ENCODE measurements at regions not wholly inside any gene's neighbourhood (a gene's known extent, or its start where the extent isn't known, plus 50 kb on each side); places are given as distances from the start of the nearest gene placed in this dataset.
A peak's percentile ranks its signal among the peaks of the same experiment; 100 is the strongest.

- H3K4me1 ChIP-seq (ENCODE audit: control insufficient read depth, insufficient read depth, low read length): no peaks in the 10 kb centered on the region
- H3K36me3 ChIP-seq (ENCODE audit: control insufficient read depth, insufficient read depth, low read length): no peaks in the 10 kb centered on the region
- H3K9ac ChIP-seq (ENCODE audit: low read length): no peak overlapping the region
- no peaks in the 10 kb centered on the region for H3K27me3 ChIP-seq (ENCODE audit: control insufficient read depth, insufficient read depth, low read length)
- no peak overlapping the region for H3K4me3 ChIP-seq (ENCODE audit: low read length)
- peak overlapping the region; percentile 58 for H3K27ac ChIP-seq (ENCODE audit: low read depth, low read length)
These were observed 54.3 kb downstream of the FAM241B start for GRCh38 chr10:69684020-69684980.

DNA sequence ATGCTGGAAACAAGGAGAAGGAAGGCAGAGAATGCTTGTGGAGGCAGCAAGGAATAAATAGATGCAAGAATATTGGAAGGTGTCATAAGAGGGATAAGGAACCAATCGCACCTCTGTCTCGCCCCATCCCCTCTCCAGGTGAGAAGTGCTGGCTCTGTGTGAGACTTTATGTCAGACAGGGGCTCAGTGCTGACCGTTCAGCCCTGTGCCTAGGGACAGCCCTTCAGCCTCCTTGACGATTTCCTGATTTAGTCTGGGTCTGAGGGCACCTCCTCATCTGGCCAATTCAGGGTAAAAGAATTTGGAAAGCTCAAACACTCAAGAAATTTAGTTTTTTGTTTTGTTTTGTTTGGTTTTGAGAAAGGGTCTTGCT is 54.9 kb downstream of the FAM241B start:
- H3K9ac ChIP-seq (ENCODE audit: low read length): no peak overlapping the region
- no peak overlapping the region for H3K4me3 ChIP-seq (ENCODE audit: low read length)
- H3K27ac ChIP-seq (ENCODE audit: low read depth, low read length): no peak overlapping the region

DNA sequence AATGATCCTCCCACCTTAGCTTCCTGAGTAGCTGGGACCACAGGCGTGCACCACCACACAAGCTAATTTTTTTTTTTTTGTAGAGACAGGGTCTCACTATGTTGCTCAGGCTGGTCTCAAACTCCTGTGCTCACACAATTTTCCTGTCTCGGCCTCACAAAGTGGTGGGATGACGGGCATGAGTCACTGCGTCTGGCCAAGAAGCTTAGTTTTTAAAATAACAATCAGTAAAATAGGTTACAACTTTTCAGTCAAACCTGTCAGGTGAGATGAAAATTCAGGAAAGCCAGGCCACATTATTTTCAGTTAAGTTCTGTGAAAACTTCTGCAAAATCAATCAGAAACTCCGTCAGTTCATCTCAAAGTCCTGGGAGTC is 55.4 kb downstream of the FAM241B start:
- Histone ChIP-seq H3K36me3 (ENCODE audit: control insufficient read depth, insufficient read depth, low read length) (no peaks in the 10 kb centered on the region), H3K4me1 (ENCODE audit: control insufficient read depth, insufficient read depth, low read length) (no peaks in the 10 kb centered on the region), H3K27ac (ENCODE audit: low read depth, low read length) (no peak overlapping the region), H3K4me3 (ENCODE audit: low read length) (no peak overlapping the region), H3K27me3 (ENCODE audit: control insufficient read depth, insufficient read depth, low read length) (no peaks in the 10 kb centered on the region), H3K9ac (ENCODE audit: low read length) (no peak overlapping the region)

More for the DNA sequence above, 54.9 kb downstream of the FAM241B start:
- Histone ChIP-seq H3K27me3 (ENCODE audit: control insufficient read depth, insufficient read depth, low read length) (no peaks in the 10 kb centered on the region), H3K36me3 (ENCODE audit: control insufficient read depth, insufficient read depth, low read length) (no peaks in the 10 kb centered on the region), H3K4me1 (ENCODE audit: control insufficient read depth, insufficient read depth, low read length) (no peaks in the 10 kb centered on the region)

DNA sequence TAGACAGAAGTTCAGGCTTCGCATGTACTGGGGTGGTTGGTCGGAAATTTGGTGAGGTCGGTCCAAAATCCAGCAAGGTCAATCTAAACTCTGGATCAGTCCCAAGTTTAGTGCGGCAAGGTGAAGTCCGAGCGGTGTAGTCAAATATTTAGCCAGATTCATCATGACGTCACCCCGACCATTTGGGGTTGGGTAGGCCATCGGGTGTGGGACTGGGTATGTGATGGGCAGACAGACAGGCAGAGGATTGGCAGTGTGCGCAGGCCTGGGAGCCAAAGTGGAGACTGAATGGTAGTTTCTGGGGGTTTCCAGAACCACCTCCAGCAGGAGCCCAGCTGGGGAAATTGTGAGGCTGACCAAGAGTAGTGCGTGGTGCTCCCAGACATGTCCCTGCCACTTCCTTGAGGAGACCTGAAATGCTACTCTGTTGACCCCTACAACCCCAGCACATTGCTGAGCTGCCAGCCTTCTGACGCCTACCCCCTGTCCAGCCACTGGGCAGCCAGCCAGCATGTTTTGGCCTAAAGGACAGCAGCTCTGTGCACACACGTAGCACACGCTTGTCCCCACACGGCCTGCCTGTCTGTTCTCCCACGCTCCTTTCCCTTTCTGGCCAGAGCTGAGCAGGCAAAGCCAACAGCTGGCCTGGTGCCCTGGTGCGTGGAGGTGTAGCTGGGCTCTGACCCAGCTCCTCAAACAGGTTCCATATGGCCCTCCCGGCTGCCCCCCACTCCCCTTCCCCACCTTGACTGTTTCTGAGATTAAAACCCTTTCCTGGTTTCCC is 55.9 kb downstream of the FAM241B start:
- H3K27ac ChIP-seq (ENCODE audit: low read depth, low read length): no peak overlapping the region
- H3K4me3 ChIP-seq (ENCODE audit: low read length): no peak overlapping the region
- H3K36me3 ChIP-seq (ENCODE audit: control insufficient read depth, insufficient read depth, low read length): no peaks in the 10 kb centered on the region
- H3K27me3 ChIP-seq (ENCODE audit: control insufficient read depth, insufficient read depth, low read length): no peaks in the 10 kb centered on the region
- H3K9ac ChIP-seq (ENCODE audit: low read length): no peak overlapping the region
- no peaks in the 10 kb centered on the region for H3K4me1 ChIP-seq (ENCODE audit: control insufficient read depth, insufficient read depth, low read length)

GRCh38 chr10:69686866-69687265 is 56.8 kb downstream of the FAM241B start:
- H3K4me3 ChIP-seq (ENCODE audit: low read length): no peak overlapping the region
- H3K27ac ChIP-seq (ENCODE audit: low read depth, low read length): no peak overlapping the region
- no peaks in the 10 kb centered on the region for H3K4me1 ChIP-seq (ENCODE audit: control insufficient read depth, insufficient read depth, low read length)
- no peaks in the 10 kb centered on the region for H3K36me3 ChIP-seq (ENCODE audit: control insufficient read depth, insufficient read depth, low read length)
- no peaks in the 10 kb centered on the region for H3K27me3 ChIP-seq (ENCODE audit: control insufficient read depth, insufficient read depth, low read length)
- no peak overlapping the region for H3K9ac ChIP-seq (ENCODE audit: low read length)

DNA sequence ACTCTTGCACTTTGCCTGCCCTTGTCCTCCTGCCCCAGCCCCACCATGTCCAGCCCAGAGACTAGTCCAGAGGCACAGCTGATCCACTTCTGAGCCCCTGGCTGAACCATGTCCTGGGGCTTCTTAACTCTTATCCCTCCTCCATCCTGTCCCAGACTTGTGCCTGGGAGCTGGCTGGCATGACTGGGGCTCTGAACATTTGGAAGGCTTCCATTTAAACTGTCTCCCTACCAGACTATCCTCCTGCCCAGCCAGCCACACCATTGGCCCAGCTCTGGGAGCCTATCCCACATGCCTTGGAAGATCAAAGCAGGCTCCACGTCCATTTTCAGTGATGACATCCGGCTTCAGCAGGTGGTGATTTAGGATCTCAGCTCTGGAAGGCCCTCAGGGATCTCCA is 57.4 kb downstream of the FAM241B start:
- Histone ChIP-seq H3K27me3 (ENCODE audit: control insufficient read depth, insufficient read depth, low read length) (no peaks in the 10 kb centered on the region), H3K4me1 (ENCODE audit: control insufficient read depth, insufficient read depth, low read length) (no peaks in the 10 kb centered on the region), H3K9ac (ENCODE audit: low read length) (no peak overlapping the region), H3K4me3 (ENCODE audit: low read length) (no peak overlapping the region), H3K27ac (ENCODE audit: low read depth, low read length) (no peak overlapping the region), H3K36me3 (ENCODE audit: control insufficient read depth, insufficient read depth, low read length) (no peaks in the 10 kb centered on the region)

- H3K4me1 ChIP-seq (ENCODE audit: control insufficient read depth, insufficient read depth, low read length): no peaks in the 10 kb centered on the region
- no peak overlapping the region for H3K27ac ChIP-seq (ENCODE audit: low read depth, low read length)
- H3K9ac ChIP-seq (ENCODE audit: low read length): no peak overlapping the region
- no peak overlapping the region for H3K4me3 ChIP-seq (ENCODE audit: low read length)
- H3K27me3 ChIP-seq (ENCODE audit: control insufficient read depth, insufficient read depth, low read length): no peaks in the 10 kb centered on the region
- H3K36me3 ChIP-seq (ENCODE audit: control insufficient read depth, insufficient read depth, low read length): no peaks in the 10 kb centered on the region
These were observed 62.2 kb downstream of the FAM241B start for GRCh38 chr10:69692267-69692666.

DNA sequence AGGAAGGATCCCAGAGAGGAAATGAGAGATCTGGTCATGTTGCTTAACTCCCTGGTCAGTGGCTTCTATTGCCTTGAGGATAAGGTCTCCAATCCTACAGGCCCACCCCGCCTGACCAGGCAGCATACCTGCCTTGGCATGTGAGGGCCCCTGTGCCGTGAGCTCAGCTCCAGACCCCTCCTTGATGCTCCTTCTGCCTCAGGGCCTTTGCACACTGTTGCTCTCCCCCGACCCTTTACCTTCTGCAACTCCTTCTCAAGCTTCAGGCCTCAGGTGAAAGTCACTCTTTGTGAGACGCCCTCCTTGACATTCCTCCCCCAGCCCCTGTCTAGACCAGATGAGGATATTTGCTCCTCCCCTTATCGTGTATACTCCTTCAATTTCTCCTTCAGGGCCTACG is 62.8 kb downstream of the FAM241B start:
- Histone ChIP-seq H3K4me1 (ENCODE audit: control insufficient read depth, insufficient read depth, low read length) (no peaks in the 10 kb centered on the region), H3K4me3 (ENCODE audit: low read length) (no peak overlapping the region), H3K9ac (ENCODE audit: low read length) (no peak overlapping the region), H3K27me3 (ENCODE audit: control insufficient read depth, insufficient read depth, low read length) (no peaks in the 10 kb centered on the region), H3K27ac (ENCODE audit: low read depth, low read length) (no peak overlapping the region), H3K36me3 (ENCODE audit: control insufficient read depth, insufficient read depth, low read length) (no peaks in the 10 kb centered on the region)

DNA sequence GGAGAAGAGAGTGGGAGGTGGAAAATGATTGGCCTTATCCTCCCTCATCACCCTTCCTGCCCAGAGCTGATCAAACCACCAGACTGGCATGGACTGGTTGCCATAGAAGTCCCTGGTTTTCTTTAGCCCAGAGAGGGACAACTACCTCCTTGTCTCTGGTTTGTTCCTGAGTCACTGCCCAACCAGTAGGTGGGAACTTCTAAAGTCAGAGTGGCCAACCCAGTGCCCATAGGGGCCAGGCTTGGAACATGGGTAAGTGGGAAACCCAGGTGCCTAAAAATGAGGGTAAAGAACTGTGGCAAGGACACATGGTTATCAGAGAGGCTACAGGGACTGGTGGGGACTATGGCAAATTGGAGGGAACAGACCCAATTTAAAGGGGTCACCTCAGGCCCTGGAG is 63.8 kb downstream of the FAM241B start:
- Histone ChIP-seq H3K4me1 (ENCODE audit: control insufficient read depth, insufficient read depth, low read length) (no peaks in the 10 kb centered on the region), H3K27ac (ENCODE audit: low read depth, low read length) (no peak overlapping the region), H3K4me3 (ENCODE audit: low read length) (no peak overlapping the region), H3K36me3 (ENCODE audit: control insufficient read depth, insufficient read depth, low read length) (no peaks in the 10 kb centered on the region), H3K27me3 (ENCODE audit: control insufficient read depth, insufficient read depth, low read length) (no peaks in the 10 kb centered on the region), H3K9ac (ENCODE audit: low read length) (no peak overlapping the region)

GRCh38 chr10:69696073-69696731 is 66.2 kb downstream of the FAM241B start:
- Histone ChIP-seq H3K4me3 (ENCODE audit: low read length) (no peak overlapping the region), H3K27ac (ENCODE audit: low read depth, low read length) (no peak overlapping the region)

GRCh38 chr10:69697006-69697405 is 67.0 kb downstream of the FAM241B start:
- H3K27ac ChIP-seq (ENCODE audit: low read depth, low read length): no peak overlapping the region
- no peaks in the 10 kb centered on the region for H3K27me3 ChIP-seq (ENCODE audit: control insufficient read depth, insufficient read depth, low read length)
- H3K4me3 ChIP-seq (ENCODE audit: low read length): no peak overlapping the region
- no peaks in the 10 kb centered on the region for H3K36me3 ChIP-seq (ENCODE audit: control insufficient read depth, insufficient read depth, low read length)
- no peaks in the 10 kb centered on the region for H3K4me1 ChIP-seq (ENCODE audit: control insufficient read depth, insufficient read depth, low read length)
- H3K9ac ChIP-seq (ENCODE audit: low read length): no peak overlapping the region

More at GRCh38 chr10:69696073-69696731, 66.2 kb downstream of the FAM241B start:
- no peaks in the 10 kb centered on the region for H3K27me3 ChIP-seq (ENCODE audit: control insufficient read depth, insufficient read depth, low read length)
- no peaks in the 10 kb centered on the region for H3K36me3 ChIP-seq (ENCODE audit: control insufficient read depth, insufficient read depth, low read length)
- H3K9ac ChIP-seq (ENCODE audit: low read length): no peak overlapping the region
- H3K4me1 ChIP-seq (ENCODE audit: control insufficient read depth, insufficient read depth, low read length): no peaks in the 10 kb centered on the region

DNA sequence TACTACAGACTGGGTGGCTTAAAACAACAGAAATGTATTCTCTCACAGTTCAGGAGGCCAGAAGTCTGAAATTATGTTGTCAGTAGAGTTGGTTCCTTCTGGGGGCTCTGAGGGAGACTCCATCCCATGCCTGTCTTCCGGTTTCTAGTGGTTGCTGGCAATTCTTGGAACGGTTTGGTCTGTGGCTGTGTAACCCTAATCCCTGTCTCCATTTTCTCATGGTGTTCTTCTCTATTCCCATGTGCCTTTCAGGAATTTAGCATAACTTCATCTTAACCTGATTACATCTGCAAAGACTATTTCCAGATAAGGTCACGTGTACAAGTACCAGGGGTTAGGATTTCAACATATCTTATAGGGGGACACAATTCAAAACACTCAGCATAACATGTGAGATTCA is 73.2 kb downstream of the FAM241B start:
- no peak overlapping the region for H3K27ac ChIP-seq (ENCODE audit: low read depth, low read length)
- no peak overlapping the region for H3K9ac ChIP-seq (ENCODE audit: low read length)
- no peaks in the 10 kb centered on the region for H3K27me3 ChIP-seq (ENCODE audit: control insufficient read depth, insufficient read depth, low read length)
- no peaks in the 10 kb centered on the region for H3K4me1 ChIP-seq (ENCODE audit: control insufficient read depth, insufficient read depth, low read length)
- H3K36me3 ChIP-seq (ENCODE audit: control insufficient read depth, insufficient read depth, low read length): no peaks in the 10 kb centered on the region
- H3K4me3 ChIP-seq (ENCODE audit: low read length): no peak overlapping the region

All from rectal smooth muscle tissue (tissue), 1 donor.